Endothelial cell of umbilical vein (primary cell): ENCODE measurements at regions not wholly inside any gene's neighbourhood (a gene's known extent, or its start where the extent isn't known, plus 50 kb on each side); places are given as distances from the start of the nearest gene placed in this dataset.

ENCODE experiments used
- CTCF ChIP-seq, 2 donors: IDR thresholded peaks; 1 replicate in 1 of 2; 2 replicates in 1 of 2; pipeline ENCODE4 v1.5.1; 2011; ENCODE audit warnings: low read length in 2 of 2, mild to moderate bottlenecking in 2 of 2, moderate library complexity in 2 of 2, control low read depth in 1 of 2, inconsistent platforms in 1 of 2, low read depth in 1 of 2; ENCODE audit not compliant: insufficient read depth in 1 of 2; ENCODE audit errors: extremely low read depth in 1 of 2
- EZH2 ChIP-seq: IDR thresholded peaks from 2 replicates; pipeline ENCODE4 v1.6.1; 2012; ENCODE audit warnings: borderline replicate concordance, low read depth, mild to moderate bottlenecking, moderate library complexity, low read length, inconsistent platforms; ENCODE audit not compliant: severe bottlenecking
- FOS ChIP-seq: IDR thresholded peaks from 2 replicates; pipeline ENCODE4 v1.6.1; 2011; ENCODE audit warnings: mild to moderate bottlenecking, low read length, moderate library complexity, borderline replicate concordance; ENCODE audit not compliant: insufficient read depth
- MAX ChIP-seq: IDR thresholded peaks from 2 replicates; pipeline ENCODE4 v1.6.1; 2011; ENCODE audit not compliant: insufficient read depth, insufficient read length
- POLR2A ChIP-seq: IDR thresholded peaks from 2 replicates; pipeline ENCODE4 v1.6.1; 2012; ENCODE audit warnings: low read depth, mild to moderate bottlenecking, control low read depth, low read length

GRCh38 chr12:124165695-124166094, 129.2 kb upstream of the RFLNA start:
- TF ChIP-seq CTCF (IDR thresholded peaks at IDR 0.05; ENCODE audit: extremely low read depth in 1 of 2, insufficient read depth in 1 of 2, low read depth in 1 of 2, low read length in 2 of 2) = no peak
- no peak for TF ChIP-seq MAX
- TF ChIP-seq EZH2 = no peak
- no peak for TF ChIP-seq FOS
- no peak for TF ChIP-seq POLR2A
